HG03159 (cell line): ENCODE measurements at regions not wholly inside any gene's neighbourhood (a gene's known extent, or its start where the extent isn't known, plus 50 kb on each side); places are given as distances from the start of the nearest gene placed in this dataset.
"Not testable (repeated sequence)": the region's sequence is repeated elsewhere in the genome, so short reads cannot be mapped to it uniquely, and the experiment has no call there.

Experiments
- ATAC-seq: cut with Tn5 transposase; IDR thresholded peaks from one replicate; pipeline ENCODE4 v1.9.1; 2021; ENCODE audit warnings: mild to moderate bottlenecking, moderate library complexity; ENCODE audit not compliant: unreplicated experiment

DNA sequence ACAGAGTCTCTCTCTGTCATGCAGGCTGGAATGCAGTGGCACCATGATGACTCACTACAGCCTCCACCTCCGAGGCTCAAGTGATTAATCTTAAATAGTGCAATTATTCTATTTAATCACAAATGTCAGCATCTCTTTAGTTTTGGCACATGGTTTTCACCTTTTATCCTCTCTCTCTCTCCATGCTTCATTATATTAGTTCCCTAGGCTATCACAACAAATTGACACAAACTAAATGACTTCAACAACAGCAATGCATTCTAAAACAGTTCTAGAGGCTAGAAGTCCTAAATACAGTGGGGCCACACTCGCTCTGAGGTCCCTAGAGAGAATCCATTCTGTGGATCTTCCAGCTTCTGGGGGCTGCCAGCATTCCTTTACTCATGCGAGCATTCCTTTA lies 178.2 kb upstream of the ZNG1F start:
- ATAC-seq = not testable (repeated sequence)

DNA sequence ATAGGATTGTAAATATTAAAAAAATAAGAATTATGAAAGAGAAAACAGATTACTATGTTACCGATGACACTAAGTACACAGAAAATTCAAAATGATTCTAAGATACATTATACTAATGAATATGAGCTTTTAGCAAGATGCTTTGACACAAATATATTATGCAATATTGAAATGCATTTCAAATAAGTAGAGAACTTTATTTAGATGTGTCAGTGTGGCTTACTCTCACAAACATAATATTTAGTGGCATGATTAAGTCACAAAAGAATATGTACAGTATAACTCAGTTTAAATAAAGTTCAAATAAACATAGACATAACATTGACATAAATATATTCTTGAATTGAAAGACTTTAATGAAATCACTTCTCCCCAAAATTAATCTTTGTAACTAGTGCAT lies 172.7 kb upstream of the ZNG1F start:
- ATAC-seq = not testable (repeated sequence)

- ATAC-seq = not testable (repeated sequence)
Measured at GRCh38 chr9:41359116-41359515, 170.0 kb upstream of the ZNG1F start.

GRCh38 chr9:41358682-41359081 lies 169.6 kb upstream of the ZNG1F start:
- ATAC-seq = not testable (repeated sequence)

GRCh38 chr9:41357918-41358404 lies 168.8 kb upstream of the ZNG1F start:
- not testable (repeated sequence) for ATAC-seq

- not testable (repeated sequence) for ATAC-seq
Measured at GRCh38 chr9:41357350-41357748, 168.2 kb upstream of the ZNG1F start.

DNA sequence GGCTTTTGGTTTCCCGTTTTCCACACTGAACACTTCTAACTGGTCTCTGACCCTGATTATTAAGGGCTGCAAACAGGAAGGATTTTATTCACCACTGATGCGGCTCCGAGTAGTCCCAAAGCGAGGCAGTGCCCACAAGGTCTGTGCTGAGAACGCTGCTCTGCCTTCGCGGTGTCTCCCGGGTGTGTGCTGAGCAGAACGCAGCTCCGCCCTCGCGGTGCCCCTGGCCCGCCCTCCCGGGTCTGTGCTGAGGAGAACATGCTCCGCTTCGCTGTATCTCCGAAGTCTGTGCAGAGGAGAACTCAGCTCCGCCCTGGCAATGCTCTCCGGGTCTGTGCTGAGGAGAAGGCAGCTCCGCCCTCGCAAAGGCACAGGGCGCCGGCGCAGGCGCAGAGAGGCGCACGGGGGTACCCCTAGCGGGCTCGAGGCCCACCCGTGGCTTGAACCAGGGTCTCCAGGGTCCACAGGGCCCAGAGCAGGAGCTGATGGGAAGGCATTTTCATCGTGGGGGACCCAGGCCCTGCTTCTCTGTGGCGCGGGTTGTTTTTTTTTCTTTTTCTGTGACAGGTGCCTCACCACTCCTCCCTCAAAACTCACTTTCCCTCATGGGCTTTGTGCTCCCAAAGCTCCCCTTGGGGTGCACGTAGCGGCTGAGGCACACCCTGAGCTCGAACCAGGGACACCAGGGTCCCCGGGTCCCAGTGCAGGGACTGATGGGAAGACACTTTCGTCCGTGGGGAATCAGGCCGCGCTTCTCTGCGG lies 167.7 kb upstream of the ZNG1F start:
- not testable (repeated sequence) for ATAC-seq

GRCh38 chr9:41355712-41356450 lies 166.8 kb upstream of the ZNG1F start:
- ATAC-seq = not testable (repeated sequence)

- ATAC-seq = not testable (repeated sequence)
Measured at GRCh38 chr9:41354978-41355377, 165.9 kb upstream of the ZNG1F start.

DNA sequence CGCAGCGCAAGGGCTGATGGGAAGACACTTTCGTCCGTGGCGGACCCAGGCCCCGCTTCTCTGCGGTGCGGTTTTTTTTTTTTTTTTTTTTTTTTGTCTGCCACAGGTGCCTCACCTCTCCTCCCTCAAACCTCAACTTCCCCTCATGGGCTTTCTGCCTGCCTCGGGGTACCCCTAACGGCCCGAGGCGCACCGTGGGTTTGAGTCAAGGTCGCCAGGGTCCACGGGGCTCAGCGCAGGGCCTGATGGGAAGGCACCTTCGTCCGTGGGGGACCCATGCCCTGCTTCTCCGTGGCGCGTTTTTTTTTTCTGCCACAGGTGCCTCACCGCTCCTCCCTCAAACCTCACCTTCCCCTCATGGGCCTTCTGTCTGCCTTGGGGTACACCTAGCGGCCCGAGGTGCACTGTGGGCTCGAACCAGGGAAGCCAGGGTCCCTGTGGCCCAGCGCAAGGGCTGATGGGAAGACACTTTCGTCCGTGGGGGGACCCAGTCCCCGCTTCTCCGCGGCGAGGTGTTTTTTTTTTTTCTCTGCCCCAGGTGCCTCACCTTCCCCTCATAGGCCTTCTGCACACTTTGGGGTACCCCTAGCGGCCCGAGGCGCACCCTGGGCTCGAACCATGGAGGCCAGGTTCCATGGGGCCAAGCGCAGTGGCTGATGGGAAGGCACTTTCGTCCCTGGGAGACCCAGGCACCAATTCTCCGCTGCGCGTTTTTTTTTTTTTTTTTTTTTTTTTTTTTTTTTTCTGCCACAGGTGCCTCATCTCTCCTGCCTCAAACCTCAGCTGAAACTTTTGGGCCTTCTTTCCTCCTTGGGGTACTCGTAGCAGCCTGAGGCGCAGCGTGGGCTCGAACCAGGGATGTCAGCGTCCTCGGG lies 165.2 kb upstream of the ZNG1F start:
- not testable (repeated sequence) for ATAC-seq

- not testable (repeated sequence) for ATAC-seq
Measured at GRCh38 chr9:41353026-41353425, 163.9 kb upstream of the ZNG1F start.

DNA sequence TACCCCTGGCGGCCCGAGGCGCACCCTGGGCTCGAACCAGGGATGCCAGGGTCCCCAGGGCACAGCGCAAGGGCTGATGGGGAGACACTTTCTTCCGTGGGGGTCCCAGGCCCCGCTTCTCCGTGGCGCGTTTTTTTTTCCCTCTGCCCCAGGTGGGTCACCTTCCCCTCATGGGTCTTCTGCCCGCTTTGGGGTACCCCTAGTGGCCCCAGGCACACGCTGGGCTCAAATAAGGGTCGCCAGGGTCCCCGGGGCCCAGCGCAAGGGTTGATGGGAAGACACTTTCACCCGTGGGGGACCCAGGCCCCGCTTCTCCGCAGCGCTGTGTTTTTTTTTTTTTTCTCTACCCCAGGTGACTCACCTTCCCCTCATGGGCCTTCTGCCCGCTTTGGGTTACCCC lies 163.3 kb upstream of the ZNG1F start:
- ATAC-seq = not testable (repeated sequence)

DNA sequence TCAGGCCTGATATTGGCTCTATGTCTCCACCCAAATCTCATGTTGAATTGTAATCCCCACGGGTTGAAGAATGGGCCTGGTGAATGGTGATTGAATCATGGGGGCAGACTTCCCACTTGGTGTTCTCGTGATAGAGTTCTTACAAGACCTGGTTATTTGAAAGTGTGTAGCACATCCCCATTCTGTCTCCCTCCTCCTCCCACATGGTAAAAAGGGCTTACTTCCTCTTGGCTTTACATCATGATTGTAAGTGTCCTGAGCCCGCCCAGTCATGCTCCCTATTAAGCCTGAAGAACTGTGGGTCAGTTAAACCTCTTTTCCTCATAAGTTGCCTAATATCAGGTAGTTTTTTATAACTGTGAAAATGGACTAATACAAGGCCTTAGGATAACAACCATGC lies 158.8 kb upstream of the ZNG1F start:
- ATAC-seq = not testable (repeated sequence)

GRCh38 chr9:41332562-41332961 lies 143.4 kb upstream of the ZNG1F start:
- not testable (repeated sequence) for ATAC-seq

GRCh38 chr9:41321277-41321676 lies 132.2 kb upstream of the ZNG1F start:
- ATAC-seq = not testable (repeated sequence)

DNA sequence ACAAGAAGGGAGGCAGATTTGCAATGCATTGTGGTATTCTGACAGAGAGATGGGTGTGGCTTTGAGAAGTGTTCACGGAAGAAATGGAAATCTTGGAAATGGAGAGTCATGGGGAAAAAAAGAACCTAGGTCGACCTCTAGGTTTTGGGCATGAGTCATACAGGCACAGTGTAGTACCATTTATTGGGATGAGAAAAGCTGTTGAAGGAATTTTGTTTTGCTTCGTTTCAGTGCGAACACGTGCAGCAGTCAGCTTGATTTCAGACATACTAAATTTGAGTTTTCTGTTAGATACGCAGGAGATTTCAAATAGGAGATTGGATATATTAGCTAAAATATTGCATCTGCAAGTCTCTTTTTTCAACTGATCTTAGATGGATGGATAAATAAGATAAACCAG lies 119.8 kb upstream of the ZNG1F start:
- ATAC-seq = not testable (repeated sequence)

- not testable (repeated sequence) for ATAC-seq
Measured at GRCh38 chr9:41285744-41286143, 96.6 kb upstream of the ZNG1F start.

DNA sequence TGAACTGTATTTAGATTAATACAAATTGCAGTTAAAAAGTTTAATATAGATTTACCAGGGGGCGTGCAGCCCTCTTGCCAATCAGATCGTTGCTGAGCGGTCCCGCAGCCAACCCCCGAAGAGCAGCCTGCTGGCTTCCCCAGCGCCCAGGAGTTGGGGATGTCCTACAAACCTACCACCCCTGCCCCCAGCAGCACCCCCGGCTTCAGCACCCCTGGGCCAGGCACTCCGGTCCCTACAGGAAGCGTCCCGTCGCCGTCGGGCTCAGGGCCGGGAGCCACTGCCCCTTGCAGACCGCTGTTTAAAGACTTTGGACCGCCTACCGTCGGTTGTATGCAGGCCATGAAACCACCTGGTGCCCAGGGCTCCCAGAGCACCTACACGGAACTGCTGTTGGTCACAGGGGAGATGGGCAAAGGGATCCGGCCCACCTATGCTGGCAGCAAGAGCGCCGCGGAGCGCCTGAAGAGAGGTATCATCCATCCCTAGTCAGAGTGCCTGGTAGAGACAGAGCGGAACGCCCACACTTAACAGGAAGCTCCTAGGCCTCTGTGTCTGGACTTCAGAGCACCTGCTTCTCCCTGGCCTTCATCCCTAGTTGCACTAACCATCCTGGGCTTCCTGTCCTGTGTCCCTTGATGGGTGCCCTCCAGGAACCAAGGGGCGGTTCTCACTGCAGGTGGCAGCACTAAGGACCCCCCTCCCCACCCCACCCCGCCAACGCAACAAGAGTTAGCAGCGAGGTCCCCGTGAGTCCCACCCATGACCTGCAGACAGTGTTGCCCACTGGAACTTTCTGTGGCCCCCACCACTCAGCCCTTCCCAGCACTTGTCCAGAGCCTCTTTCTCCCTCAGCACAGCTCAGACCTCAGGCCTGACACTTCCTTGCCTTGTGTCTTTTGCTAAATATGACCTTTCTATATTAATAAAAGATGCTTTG lies 91.5 kb upstream of the ZNG1F start:
- not testable (repeated sequence) for ATAC-seq

DNA sequence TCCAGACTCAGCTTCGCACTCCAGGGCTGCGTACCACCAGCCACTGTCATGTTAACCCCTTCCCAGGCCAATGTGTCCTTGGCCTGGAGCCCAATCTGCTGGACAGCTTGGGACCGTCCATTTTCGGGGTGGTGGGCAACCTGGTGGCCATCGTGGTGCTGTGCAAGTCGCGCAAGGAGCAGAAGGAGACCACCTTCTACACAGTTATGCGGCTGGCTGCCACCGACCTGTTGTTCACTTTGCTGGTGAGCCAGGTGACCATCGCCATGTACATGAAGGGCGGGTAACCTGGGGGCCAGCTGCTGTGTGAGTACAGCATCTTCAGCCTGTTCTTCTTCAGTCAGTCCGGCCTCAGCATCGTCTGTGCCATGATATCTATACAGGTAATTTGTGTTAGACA lies 90.3 kb upstream of the ZNG1F start:
- not testable (repeated sequence) for ATAC-seq

DNA sequence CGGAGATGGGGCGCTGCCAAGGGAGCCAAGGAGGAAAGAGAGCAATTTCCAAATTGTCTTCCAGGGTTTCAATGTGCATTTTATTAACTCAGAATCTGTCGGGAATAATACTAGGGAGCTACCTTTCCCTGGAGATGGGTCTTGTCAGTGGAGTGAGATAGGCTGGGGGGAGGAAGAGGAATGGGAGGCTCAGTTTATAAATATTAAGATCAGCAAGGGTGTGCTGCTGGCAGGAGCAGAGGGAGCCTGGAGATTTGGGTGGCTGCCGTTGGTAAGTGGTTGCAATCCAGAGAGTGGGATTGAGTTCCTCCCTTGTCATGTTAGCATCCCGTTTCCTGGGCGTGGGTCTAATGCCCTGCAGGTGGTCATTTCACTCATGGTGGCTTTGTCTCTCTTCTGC lies 89.9 kb upstream of the ZNG1F start:
- not testable (repeated sequence) for ATAC-seq
